ACHN (cell line): ENCODE measurements at regions not wholly inside any gene's neighbourhood (a gene's known extent, or its start where the extent isn't known, plus 50 kb on each side); places are given as distances from the start of the nearest gene placed in this dataset.

Experiments
- DNase-seq: peaks from one replicate; pipeline ENCODE4 v3.0.0-alpha.2; 2015
- in situ Hi-C: cut with HindIII; loops from 2 replicates; pipeline ENCODE4 v1.10.0; 2017; ENCODE audit warnings: low sequenced_read_pairs, low pct_ligation_motif_present, low pct_unique_long_range_greater_than_20kb

DNA sequence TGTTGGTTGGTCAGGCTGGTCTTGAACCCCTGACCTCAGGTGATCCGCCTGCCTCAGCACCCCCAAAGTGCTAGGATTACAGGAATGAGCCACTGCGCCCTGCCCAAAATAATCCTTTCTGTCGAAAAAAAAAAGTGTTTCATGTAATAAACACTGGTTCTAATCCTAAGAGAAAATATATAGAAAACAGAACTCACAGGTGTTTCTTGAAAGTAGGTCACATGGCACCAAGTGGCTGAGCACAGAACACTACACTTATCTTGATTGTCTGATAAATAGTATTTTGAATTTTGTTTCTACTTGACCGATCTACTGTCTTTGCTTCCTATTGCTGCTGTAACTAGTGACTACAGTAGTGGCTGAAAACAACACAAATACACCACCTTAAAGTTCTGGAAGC, 87.6 kb upstream of the SOD1 start:
- in situ Hi-C loops = no loop called here
- no peak for DNase-seq

DNA sequence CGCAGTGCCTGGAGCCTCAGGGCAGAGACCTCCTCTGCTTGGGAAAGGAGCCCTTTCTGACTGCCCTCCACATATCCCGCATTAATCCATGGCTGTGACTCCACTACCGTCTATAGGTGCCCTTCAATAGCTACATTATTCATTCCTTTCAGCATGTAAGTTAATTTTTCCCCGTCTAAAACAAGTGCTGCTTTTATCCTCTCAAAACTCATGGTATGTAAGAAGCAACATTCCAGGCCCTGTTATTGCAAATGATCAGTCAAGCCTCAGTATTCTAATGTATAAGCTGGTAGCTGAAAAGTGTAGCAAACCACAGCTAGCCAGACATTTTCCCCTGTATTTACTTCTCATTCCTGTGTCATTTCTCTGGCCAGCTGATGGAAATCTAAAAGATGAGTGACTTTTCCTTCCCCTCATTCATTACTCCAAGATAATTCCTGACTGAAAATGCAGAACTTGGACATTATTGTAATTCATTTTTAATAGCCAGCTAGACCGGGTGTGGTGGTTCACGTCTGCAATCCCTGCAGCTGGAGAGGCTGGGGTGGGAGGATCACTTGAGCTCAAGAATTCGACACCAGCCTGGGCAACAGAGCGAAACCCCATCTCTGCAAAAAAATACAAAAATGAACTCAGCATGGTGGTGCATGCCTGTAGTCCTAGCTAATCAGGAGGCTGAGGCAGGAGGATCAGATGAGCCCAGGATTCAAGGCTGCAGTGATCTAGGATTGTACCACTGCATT, 88.5 kb upstream of the SOD1 start:
- in situ Hi-C loops = no loop called here
- DNase-seq = no peak

DNA sequence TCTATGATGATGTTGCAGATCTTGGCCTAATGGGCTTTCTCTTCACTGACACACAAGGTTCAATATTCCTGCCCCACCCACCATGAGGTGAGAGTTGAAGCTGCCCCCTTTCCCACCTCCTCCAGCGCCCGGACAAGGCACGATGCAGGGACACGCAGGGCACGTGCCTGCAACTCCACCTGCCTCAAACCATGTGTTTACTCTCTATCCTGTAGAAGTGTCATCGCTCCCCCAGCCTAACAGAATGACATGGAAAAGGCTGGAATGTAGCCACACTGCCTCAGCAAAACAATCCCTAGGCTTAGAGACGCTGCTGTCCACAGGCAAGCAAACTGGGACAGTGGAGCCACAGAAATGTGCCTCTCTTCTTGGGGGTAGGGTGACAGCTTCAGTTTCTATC, 92.9 kb upstream of the SOD1 start:
- no peak for DNase-seq
- in situ Hi-C loops = no loop called here

DNA sequence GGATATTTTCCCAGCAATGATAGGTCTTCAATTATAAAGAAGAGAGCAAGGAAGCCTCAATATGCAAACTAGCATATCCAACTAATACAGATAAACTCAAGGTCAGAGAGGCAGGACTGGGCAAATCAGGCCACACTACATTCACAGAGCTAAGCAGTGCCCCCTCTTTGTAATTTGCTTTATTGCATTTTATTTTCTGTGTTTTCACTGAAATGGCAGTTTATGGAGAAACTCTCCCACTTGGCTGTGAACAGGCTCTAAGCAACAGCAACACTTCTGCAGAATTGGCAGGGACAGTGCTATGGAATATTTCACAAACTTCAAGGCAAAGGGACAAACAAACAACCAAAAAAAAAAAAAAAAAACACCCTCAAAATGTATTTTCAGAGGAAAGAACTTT, 93.4 kb upstream of the SOD1 start:
- in situ Hi-C loops = no loop called here
- DNase-seq = peak; percentile 7

DNA sequence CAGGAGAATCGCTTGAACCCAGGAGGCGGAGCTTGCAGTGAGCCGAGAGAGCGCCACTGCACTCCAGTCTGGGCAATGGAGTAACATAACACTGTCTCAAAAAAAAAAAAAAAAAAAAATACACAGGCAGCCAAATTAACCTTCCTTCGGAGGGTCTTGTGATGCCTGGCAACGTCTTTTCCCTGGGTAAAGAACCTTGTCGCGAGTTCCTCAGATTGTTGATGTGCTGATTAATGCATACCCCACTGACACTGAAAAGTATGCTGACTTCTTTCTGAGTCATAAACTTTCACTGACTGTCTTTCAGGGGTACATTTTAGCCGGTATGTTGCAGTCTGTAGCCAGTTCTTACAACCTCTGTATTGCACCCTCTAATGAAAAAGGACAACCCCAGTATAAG, 95.1 kb upstream of the SOD1 start:
- in situ Hi-C loops = no loop called here
- DNase-seq = peak; percentile 43

DNA sequence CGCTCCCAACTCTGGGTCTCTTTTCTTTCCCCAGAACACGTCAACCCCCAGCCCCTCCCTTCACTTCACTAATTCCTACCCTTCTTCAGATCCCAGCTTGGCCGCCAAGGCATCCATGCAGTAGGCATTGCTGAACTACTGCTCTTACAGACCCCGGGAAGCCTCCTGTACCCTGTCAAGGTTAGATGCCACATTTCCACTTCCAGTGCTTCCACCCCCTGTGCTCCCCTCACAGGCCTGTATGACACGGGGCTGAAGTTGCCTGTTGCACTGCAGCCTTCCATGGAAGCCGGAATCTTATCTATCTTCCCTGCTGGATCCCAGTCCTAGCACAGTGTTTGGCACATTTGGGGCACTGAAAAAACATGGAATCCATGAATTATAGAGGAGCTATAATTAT, 99.0 kb upstream of the SOD1 start:
- in situ Hi-C loops = no loop called here
- DNase-seq = no peak

DNA sequence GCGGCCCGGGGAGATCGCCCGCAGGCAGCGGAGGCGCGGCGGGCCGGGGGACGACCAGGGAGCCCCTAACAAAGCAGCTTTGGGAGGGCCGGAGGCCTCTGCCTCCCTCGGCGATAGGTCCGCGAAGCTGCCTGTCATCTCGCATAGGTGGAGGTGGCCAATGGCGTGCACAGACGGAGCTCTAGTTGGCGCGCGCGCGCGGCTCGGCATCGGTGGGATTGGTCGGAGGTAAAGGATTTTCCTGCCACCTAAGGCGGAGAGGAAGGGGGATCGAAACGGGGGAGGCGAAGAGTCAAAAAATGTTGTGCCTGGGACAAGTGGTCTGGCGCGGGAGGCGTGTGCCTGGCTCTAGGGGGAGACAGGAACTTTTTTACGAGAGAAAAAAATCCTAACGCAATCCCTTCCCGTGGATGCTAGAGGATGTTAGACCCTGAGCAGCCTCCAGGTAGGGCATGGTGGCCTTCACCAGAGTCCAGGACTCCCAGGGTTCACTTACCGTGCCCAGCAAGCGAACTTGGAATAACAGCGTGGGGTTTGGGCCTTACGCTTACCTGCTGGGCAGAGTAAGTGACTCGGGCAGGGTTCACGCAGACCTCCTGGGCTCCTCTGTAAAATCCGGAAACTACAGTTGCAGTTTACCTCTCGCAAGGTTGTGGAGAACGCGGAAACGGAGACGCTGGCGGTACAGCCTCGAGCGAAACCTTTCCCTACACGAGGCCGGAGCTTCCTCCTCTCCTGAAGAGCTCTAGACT, 99.9 kb upstream of the SOD1 start:
- DNase-seq = peak; percentile 93
- in situ Hi-C loops = no loop called here

DNA sequence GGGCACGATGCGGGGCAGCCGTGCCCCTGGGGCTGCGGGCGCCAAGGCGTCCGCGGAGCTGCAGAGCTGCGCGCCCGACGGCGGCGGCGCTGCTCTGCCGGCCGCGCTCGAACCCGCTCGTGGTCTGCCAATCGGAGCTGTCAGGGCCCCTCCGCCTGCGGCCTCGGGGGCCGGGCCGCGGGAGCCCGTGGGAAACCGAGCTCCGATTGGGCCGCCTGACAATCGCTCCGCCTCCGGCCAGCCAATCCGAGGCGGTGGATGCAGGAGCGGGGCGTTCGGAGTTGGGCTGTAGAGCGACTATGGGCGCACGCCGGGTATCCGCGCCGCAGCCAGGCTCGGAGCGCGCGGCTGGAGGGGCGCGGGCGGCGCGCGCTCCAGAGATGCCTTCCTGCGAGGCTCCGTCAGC, 100.5 kb upstream of the SOD1 start:
- peak; percentile 92 for DNase-seq
- in situ Hi-C loops = no loop called here

DNA sequence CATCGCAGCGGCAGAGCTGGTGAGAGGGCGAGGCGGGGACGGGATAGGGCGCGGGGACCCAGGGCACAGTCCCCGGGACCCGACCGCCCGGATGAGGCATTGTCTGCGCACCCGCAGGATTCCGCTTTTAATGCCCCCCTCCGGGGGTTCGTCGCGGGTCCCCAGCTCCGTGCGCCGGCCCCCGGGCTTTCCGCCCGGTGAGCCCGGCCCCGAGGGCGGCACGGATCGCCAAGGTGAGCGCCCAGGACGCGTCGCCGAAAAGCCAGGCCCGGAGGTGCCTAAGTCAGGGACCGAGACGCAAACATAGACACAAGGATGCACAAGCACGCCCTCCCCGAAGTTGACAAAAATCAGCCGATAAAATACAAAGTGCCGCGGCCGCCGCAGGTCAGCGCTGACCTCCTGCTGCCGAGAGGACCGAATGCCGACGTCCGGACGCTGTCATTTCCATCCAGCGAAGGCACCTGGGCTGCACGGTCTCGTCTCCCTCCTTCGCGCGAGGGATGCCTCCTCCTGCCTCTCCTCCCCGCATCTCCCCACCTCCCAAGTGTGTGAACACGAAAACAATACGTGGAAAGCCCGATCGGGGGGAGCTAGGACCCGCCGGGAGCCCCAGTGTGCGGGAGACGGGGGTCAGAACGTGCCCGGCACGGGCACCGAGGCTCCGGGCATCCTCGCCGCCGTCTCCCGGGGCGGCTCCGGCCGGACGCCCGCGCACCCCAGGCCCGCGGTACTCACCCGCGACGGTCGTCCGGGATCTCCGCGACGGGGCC, 101.1 kb upstream of the SOD1 start:
- DNase-seq = no peak
- in situ Hi-C loops = no loop called here

DNA sequence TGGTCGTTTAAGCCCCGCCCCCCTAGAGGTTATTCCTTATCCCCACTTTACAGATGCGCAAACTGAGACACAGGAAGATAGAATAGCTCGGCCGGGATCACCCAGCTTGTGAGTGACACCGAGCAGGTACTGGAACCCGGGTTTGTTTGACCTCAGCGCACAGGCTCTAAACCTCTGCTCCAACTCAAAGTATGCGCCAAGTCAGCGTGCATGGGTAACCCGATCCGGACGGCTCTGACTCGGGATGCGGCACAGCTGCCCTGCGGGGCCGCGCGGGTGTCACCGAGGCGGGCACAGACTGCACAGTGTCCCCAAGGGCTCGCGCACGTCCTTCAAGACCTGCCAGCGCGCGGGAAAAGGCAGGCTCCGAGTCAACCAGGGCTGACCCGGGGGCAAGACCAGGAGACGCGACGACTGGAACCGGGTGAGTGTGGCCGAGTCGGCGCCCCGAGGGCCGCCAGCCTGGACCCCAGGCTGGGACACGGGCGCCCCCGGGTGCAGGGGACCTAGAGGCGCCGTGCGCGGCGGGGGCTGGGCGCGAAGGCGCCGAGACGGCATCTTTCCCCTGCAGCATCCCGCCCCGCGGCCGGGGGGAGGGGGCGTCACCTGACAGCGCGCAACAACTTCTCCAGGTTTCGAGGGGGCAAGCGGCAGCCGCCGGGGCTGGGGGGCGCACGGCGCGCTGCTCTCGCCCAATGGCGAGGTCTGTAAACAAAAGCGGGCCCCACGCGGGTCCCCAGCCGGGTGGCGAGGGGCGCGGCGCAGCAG, 101.9 kb upstream of the SOD1 start:
- DNase-seq = no peak
- in situ Hi-C loops = no loop called here

DNA sequence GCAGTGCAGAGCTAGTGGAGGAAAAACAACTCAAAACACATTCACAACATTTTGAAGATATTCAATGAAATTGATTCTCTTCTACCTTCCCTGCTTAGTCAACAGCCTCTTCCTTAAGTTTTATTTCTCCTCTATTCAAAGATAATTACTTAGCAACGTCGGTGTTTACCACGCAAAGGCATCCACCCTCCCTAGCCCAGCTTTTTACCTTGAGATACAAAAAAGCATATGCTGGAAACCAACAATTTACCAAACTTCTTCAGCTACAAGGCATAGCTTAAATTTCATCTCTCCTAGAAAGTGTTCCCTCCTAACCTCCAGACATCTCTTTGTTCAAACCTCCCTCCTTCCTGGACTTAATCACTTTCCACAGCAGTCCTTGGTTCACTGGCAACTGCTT, 102.8 kb upstream of the SOD1 start:
- no peak for DNase-seq
- in situ Hi-C loops = no loop called here

DNA sequence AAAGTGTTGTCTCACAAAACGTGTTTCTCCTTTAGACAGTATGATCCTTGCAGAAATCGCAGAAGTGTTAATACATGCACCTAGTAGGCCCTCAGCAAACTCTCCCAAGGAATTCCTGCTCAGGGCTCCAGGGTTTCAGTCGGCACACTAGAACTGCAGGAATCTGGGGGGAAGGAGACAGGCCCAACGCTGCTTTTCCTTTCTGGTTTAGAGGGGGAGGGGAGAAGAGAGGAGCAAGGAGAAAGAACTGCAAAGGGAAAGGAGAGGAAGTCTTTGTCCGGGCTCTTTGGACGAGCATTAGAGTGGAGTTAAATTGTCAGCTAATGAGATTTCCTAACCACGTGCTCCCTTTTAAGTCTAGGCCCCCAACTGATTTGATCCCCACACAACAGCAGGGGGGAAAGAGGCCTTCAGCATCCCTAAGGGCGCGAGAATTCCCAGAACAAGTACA, 103.7 kb upstream of the SOD1 start:
- no peak for DNase-seq
- in situ Hi-C loops = no loop called here

DNA sequence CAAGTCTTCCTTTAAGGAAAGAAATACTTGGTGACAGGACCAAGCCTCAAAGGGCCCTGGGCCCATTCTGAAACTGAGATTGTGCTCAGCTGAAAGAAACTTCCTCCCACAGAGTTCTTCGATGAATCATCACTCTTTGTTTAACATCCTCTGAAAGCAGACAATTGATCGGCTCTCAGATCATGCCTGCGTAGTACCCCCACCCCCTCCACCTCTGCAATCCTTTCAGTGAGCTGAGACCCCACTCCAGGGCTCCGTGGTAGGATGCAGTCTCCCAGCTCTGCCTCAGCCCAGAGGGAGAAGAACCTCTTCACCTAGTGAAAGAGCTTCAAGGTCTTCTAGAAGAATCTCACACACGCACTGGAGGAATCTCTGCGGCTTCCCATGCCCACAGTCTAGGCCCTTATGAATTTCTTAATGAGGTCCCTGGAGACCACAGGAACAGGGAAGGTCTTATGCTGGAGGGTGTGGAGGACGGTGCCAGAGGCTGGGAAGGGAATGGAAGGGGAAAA, 104.9 kb upstream of the SOD1 start:
- no peak for DNase-seq
- in situ Hi-C loops = no loop called here

DNA sequence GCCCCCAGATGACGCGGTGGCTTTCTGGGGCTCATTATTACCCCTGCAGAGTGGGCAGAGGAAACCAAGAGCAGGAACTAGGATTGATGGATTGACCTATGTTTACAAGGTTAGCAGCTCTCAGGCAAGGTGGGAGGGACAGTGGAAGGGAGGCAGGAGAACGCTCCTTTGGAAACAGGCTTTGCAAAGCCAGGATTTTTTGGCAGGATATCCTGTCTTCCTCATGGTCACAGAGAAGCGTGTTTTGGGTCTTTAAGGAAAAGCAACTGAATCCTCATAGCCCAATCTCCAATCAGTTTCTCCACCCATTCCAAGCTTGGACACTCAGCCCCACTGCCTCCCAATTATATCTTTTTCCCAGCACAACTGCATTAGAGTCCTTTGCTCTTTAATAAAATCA, 105.6 kb upstream of the SOD1 start:
- DNase-seq = no peak
- in situ Hi-C loops = no loop called here

DNA sequence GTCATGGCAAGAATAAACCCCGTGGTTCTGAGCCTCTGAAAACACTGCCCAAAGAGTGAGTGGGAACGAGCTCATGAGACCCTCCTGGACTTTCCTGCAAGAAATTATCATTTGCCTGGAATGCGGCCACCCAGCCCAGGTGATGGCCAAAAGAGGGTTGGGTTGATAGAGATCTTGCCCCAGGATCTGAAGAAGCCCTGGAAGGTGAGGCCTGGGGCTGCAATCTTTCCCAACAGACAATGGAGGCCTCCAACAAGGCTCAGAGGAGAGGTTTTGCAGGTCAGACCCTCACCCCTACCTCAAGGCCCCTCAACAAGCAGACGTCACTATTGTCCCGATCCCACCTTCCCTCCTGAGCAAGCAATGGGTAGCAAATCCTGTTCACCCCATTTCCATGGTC, 106.0 kb upstream of the SOD1 start:
- DNase-seq = no peak
- in situ Hi-C loops = no loop called here

DNA sequence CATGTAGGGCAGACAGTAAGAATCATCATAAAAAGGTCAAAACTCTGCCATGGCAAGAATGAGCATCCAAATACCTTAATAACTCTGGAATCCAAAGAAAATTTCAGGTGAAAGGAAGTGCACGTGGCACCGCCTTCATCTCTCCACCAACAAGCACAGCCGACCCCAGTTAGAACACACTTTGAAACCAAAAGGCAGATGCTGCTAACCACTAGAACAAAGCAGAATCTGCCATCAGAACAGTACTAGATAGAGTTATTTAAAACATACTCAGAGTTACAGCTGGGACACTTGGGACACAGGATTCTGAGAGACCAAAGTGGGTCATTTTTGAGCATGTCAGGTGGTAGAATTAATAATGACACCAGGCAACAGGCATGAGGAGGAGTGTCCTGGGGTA, 106.7 kb upstream of the SOD1 start:
- no peak for DNase-seq
- in situ Hi-C loops = no loop called here

DNA sequence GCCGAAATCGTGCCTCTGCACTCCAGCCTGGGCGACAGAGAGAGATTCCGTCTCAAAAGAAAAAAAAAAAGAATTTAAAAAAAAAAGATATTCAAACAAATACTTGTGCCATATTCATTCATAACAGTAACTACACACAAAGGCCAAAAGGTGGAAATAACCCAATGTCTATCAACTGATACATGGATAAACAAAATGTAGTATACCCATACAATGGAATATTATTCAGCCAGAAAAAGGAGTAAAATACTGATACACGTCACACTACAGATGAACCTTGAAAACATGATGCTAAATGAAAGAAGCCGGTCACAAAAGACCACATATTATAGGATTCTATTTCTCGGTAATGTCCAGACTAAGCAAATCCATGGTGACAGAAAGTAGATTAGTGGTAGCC, 109.4 kb upstream of the SOD1 start:
- in situ Hi-C loops = no loop called here

DNA sequence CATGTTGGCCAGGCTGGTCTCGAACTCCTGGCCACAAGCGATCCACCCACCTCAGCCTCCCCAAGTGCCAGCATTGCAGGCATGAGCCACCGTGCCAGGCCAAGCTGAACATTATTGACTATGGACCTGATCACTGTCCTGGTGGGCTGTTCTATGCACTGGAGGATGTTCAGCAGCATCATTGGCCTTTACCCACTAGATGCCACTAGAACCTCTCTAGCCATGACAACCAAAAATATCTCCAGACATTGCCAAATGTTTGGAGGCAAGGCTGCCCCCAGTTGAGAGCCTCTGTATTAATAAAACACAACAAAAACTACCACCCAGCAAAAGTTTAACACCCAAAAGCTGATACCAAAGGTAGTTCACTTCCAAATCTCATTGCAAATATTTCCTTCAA, 110.8 kb upstream of the SOD1 start:
- no peak for DNase-seq
- in situ Hi-C loops = no loop called here

More for the DNA sequence above, 109.4 kb upstream of the SOD1 start:
- DNase-seq = no peak
